ENCODE measurements at regions not wholly inside any gene's neighbourhood (a gene's known extent, or its start where the extent isn't known, plus 50 kb on each side); places are given as distances from the start of the nearest gene placed in this dataset.

DNA sequence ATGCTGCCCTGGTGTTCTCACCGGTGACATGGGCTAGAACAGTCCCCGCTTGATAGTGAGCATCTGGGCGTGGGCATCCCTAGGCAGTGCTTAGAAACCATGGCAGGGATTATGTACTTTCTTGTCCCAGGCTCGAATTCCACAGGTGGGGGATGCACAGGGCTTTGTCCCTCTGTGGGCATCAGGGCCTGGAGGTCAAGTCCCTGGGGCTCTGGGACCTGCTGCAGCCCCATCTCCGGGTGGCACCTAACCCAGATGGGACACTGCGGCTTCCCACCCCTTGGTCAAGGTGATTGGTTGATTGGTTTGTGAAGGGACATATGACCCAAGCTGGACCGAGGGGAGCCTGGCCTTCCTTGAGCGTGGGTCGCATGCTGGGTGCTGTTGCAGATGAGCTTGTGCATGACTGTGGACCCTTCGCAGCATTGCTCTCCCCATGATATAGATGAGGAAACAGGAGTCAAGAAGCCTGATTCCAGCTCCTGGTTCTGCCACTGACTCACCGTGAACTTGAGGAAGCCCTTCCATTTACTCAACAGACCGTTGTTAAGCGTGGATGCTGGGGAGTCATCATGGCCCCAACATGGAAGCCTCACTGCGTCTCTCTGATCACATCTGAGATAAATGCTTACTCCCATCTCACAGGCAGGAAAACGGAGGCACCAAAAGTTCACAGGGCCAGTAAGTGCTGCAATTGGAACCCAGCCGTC, 64.0 kb upstream of the RUNX3 start:
- TF ChIP-seq, protein P1, sequence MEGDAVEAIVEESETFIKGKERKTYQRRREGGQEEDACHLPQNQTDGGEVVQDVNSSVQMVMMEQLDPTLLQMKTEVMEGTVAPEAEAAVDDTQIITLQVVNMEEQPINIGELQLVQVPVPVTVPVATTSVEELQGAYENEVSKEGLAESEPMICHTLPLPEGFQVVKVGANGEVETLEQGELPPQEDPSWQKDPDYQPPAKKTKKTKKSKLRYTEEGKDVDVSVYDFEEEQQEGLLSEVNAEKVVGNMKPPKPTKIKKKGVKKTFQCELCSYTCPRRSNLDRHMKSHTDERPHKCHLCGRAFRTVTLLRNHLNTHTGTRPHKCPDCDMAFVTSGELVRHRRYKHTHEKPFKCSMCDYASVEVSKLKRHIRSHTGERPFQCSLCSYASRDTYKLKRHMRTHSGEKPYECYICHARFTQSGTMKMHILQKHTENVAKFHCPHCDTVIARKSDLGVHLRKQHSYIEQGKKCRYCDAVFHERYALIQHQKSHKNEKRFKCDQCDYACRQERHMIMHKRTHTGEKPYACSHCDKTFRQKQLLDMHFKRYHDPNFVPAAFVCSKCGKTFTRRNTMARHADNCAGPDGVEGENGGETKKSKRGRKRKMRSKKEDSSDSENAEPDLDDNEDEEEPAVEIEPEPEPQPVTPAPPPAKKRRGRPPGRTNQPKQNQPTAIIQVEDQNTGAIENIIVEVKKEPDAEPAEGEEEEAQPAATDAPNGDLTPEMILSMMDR (IDR thresholded peaks at IDR 0.05 in 4 of 5, conservative IDR thresholded peaks at IDR 0.05 in 1 of 5), result no peak
- no peak for TF ChIP-seq POLR2A (IDR thresholded peaks at IDR 0.05)
